NCI-H226 (cell line): ENCODE measurements at regions not wholly inside any gene's neighbourhood (a gene's known extent, or its start where the extent isn't known, plus 50 kb on each side); places are given as distances from the start of the nearest gene placed in this dataset.

Experiments used
- DNase-seq: peaks from one replicate; pipeline ENCODE4 v3.0.0-alpha.2; 2015

GRCh38 chr10:81027706-81028105 is 490.0 kb downstream of the SH2D4B start:
- DNase-seq: no peak

- no peak for DNase-seq
These were observed 494.1 kb downstream of the SH2D4B start for GRCh38 chr10:81031774-81032173.

- DNase-seq: no peak
These were observed 496.7 kb downstream of the SH2D4B start for GRCh38 chr10:81034383-81034782.

GRCh38 chr10:81036257-81036656 is 498.6 kb downstream of the SH2D4B start:
- DNase-seq: no peak

GRCh38 chr10:81040031-81040430 is 502.3 kb downstream of the SH2D4B start:
- no peak for DNase-seq

GRCh38 chr10:81040940-81041339 is 503.2 kb downstream of the SH2D4B start:
- no peak for DNase-seq

GRCh38 chr10:81042647-81043046 is 504.9 kb downstream of the SH2D4B start:
- DNase-seq: no peak

- DNase-seq: no peak
These were observed 527.8 kb downstream of the SH2D4B start for GRCh38 chr10:81065474-81065873.

GRCh38 chr10:81068460-81068859 is 530.8 kb downstream of the SH2D4B start:
- DNase-seq: no peak

GRCh38 chr10:81071087-81071796 is 533.5 kb downstream of the SH2D4B start:
- DNase-seq: no peak

- DNase-seq: no peak
These were observed 535.5 kb downstream of the SH2D4B start for GRCh38 chr10:81073155-81073554.

- DNase-seq: no peak
These were observed 544.4 kb downstream of the SH2D4B start for GRCh38 chr10:81081887-81082620.

- DNase-seq: no peak
These were observed 545.1 kb downstream of the SH2D4B start for GRCh38 chr10:81082621-81083376.

GRCh38 chr10:81093056-81093455 is 555.4 kb downstream of the SH2D4B start:
- no peak for DNase-seq

GRCh38 chr10:81095238-81095637 is 557.5 kb downstream of the SH2D4B start:
- DNase-seq: no peak

- no peak for DNase-seq
These were observed 558.9 kb downstream of the SH2D4B start for GRCh38 chr10:81096558-81096957.

- no peak for DNase-seq
These were observed 563.4 kb downstream of the SH2D4B start for GRCh38 chr10:81101062-81101461.

- DNase-seq: no peak
These were observed 566.8 kb downstream of the SH2D4B start for GRCh38 chr10:81104494-81104893.

- DNase-seq: no peak
These were observed 571.0 kb downstream of the SH2D4B start for GRCh38 chr10:81108516-81109199.

GRCh38 chr10:81109200-81109752 is 571.6 kb downstream of the SH2D4B start:
- no peak for DNase-seq

GRCh38 chr10:81116201-81116600 is 578.5 kb downstream of the SH2D4B start:
- DNase-seq: no peak

- no peak for DNase-seq
These were observed 579.3 kb downstream of the SH2D4B start for GRCh38 chr10:81116990-81117389.

- no peak for DNase-seq
These were observed 590.2 kb downstream of the SH2D4B start for GRCh38 chr10:81127931-81128330.
